Smooth muscle cell (in vitro differentiated cells): ENCODE measurements at regions not wholly inside any gene's neighbourhood (a gene's known extent, or its start where the extent isn't known, plus 50 kb on each side); places are given as distances from the start of the nearest gene placed in this dataset.

Source experiments
- DNase-seq: peaks from one replicate; lab custom pipeline; 2025; ENCODE audit not compliant: unreplicated experiment; lab: John Stamatoyannopoulos, UW
- H2AFZ ChIP-seq: fragments of 200-600 bp; sonication (generic); 2 replicates; pipeline ENCODE4 v1.6.0; 2016; ENCODE audit warnings: antibody characterized with exemption, low read depth, mild to moderate bottlenecking
- H3F3A ChIP-seq: fragments of 200-600 bp; sonication (generic); 2 replicates; pipeline ENCODE4 v1.6.0; 2017; ENCODE audit warnings: antibody characterized with exemption, low read depth
- H3K27ac ChIP-seq: fragments of 200-600 bp; sonication (generic); 2 replicates; pipeline ENCODE4 v1.5.1; 2016; ENCODE audit warnings: low read depth, mild to moderate bottlenecking
- H3K27me3 ChIP-seq: fragments of 200-600 bp; sonication (generic); 2 replicates; pipeline ENCODE4 v1.6.1; 2016; ENCODE audit warnings: low read depth, mild to moderate bottlenecking
- H3K36me3 ChIP-seq: fragments of 200-600 bp; sonication (generic); 2 replicates; pipeline ENCODE4 v1.5.1; 2016; ENCODE audit warnings: low read depth
- H3K4me1 ChIP-seq: fragments of 200-600 bp; sonication (generic); 2 replicates; pipeline ENCODE4 v1.5.1; 2016; ENCODE audit warnings: low read depth
- H3K4me2 ChIP-seq: fragments of 200-600 bp; sonication (generic); 2 replicates; pipeline ENCODE4 v1.6.0; 2016; ENCODE audit warnings: mild to moderate bottlenecking
- H3K4me3 ChIP-seq: fragments of 200-600 bp; sonication (generic); 2 replicates; pipeline ENCODE4 v1.5.1; 2016; ENCODE audit warnings: mild to moderate bottlenecking
- H3K79me2 ChIP-seq: fragments of 200-600 bp; sonication (generic); 2 replicates; pipeline ENCODE4 v1.6.0; 2016; ENCODE audit warnings: low read depth, mild to moderate bottlenecking
- H3K9ac ChIP-seq: fragments of 200-600 bp; sonication (generic); 2 replicates; pipeline ENCODE4 v1.6.0; 2016; ENCODE audit warnings: low read depth
- H3K9me3 ChIP-seq: fragments of 200-600 bp; sonication (generic); replicated peaks from 2 replicates; pipeline ENCODE4 v1.5.1; 2016; ENCODE audit warnings: low read depth
- H4K20me1 ChIP-seq: fragments of 200-600 bp; sonication (generic); 2 replicates; pipeline ENCODE4 v1.6.0; 2016; ENCODE audit warnings: low read depth
- CTCF ChIP-seq: fragments of 200-600 bp; sonication (generic); IDR thresholded peaks from 2 replicates; pipeline ENCODE4 v1.5.1; 2017; ENCODE audit warnings: borderline replicate concordance, mild to moderate bottlenecking, antibody characterized with exemption; ENCODE audit not compliant: insufficient read depth, poor library complexity, severe bottlenecking
- WGBS: methylation state at CpG from one replicate; pipeline ENCODE4 v1.1.7; 2016; ENCODE audit warnings: low lambda C conversion rate; 5-methylcytosine and 5-hydroxymethylcytosine counted together

GRCh38 chr7:156207306-156207705 lies 395.0 kb upstream of the SHH start:
- no peak for TF ChIP-seq CTCF
- 89% methylated on average over 6 of the region's 6 CpGs for WGBS
- H3K36me3 ChIP-seq = no peaks in the 10 kb centered on the region
- DNase-seq = no peak
- no peak overlapping the region for H2AFZ ChIP-seq
- H3K9ac ChIP-seq = no peak overlapping the region
- H3F3A ChIP-seq = no peaks in the 10 kb centered on the region
- no peaks in the 10 kb centered on the region for H3K9me3 ChIP-seq
- no peak overlapping the region for H3K4me3 ChIP-seq
- no peak overlapping the region for H3K4me2 ChIP-seq
- no peak overlapping the region for H3K27ac ChIP-seq
- no peaks in the 10 kb centered on the region for H3K27me3 ChIP-seq
- no peaks in the 10 kb centered on the region for H3K4me1 ChIP-seq
- H4K20me1 ChIP-seq = no peaks in the 10 kb centered on the region
- no peaks in the 10 kb centered on the region for H3K79me2 ChIP-seq

DNA sequence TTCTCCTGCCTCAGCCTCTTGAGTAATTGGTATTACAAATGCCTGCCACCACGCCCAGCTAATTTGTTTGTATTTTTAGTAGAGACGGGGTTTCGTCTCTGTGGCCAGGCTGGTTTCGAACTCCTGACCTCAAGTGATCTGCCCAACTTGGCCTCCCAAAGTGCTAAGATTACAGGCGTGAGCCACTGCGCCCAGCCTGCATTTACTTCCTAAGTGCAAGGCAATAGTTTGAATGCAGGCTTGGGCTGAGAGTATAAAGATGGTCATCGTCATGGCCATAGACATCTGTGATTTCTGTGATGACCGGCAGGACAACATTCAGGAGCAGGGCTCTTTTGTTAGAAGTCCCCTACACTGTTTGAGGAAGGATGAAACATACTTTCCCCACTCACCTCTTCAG lies 393.9 kb upstream of the SHH start:
- no peak for TF ChIP-seq CTCF
- no peaks in the 10 kb centered on the region for H3K9me3 ChIP-seq
- H3K27ac ChIP-seq = no peak overlapping the region
- H3K79me2 ChIP-seq = no peaks in the 10 kb centered on the region
- H3K4me1 ChIP-seq = no peaks in the 10 kb centered on the region
- no peaks in the 10 kb centered on the region for H4K20me1 ChIP-seq
- no peak for DNase-seq
- H3K27me3 ChIP-seq = no peaks in the 10 kb centered on the region
- no peak overlapping the region for H3K4me2 ChIP-seq
- H3K4me3 ChIP-seq = no peak overlapping the region
- H3K9ac ChIP-seq = no peak overlapping the region
- no peaks in the 10 kb centered on the region for H3K36me3 ChIP-seq
- WGBS = 90% methylated on average over 8 of the region's 8 CpGs
- H2AFZ ChIP-seq = no peak overlapping the region
- no peaks in the 10 kb centered on the region for H3F3A ChIP-seq

GRCh38 chr7:156204820-156205219 lies 392.6 kb upstream of the SHH start:
- no peaks in the 10 kb centered on the region for H3K9me3 ChIP-seq
- TF ChIP-seq CTCF = no peak
- no peak overlapping the region for H3K4me3 ChIP-seq
- H3F3A ChIP-seq = no peaks in the 10 kb centered on the region
- H2AFZ ChIP-seq = no peak overlapping the region
- no peak overlapping the region for H3K9ac ChIP-seq
- no peak overlapping the region for H3K4me2 ChIP-seq
- no peaks in the 10 kb centered on the region for H3K27me3 ChIP-seq
- H3K27ac ChIP-seq = no peak overlapping the region
- no peak for DNase-seq
- no peaks in the 10 kb centered on the region for H3K79me2 ChIP-seq
- H3K36me3 ChIP-seq = no peaks in the 10 kb centered on the region
- no peaks in the 10 kb centered on the region for H3K4me1 ChIP-seq
- no peaks in the 10 kb centered on the region for H4K20me1 ChIP-seq
- 86% methylated on average over 6 of the region's 6 CpGs for WGBS

GRCh38 chr7:156203923-156204322 lies 391.7 kb upstream of the SHH start:
- Histone ChIP-seq H3K4me1 (no peaks in the 10 kb centered on the region), H3K27me3 (no peaks in the 10 kb centered on the region), H3K4me2 (no peak overlapping the region), H2AFZ (no peak overlapping the region), H3K36me3 (no peaks in the 10 kb centered on the region), H3K9me3 (no peaks in the 10 kb centered on the region), H3K27ac (no peak overlapping the region), H3F3A (no peaks in the 10 kb centered on the region), H3K9ac (no peak overlapping the region), H4K20me1 (no peaks in the 10 kb centered on the region), H3K79me2 (no peaks in the 10 kb centered on the region), H3K4me3 (no peak overlapping the region)
- DNase-seq = no peak
- no peak for TF ChIP-seq CTCF
- 91% methylated on average over 10 of the region's 10 CpGs for WGBS
